IMR-90 (cell line): ENCODE measurements at regions not wholly inside any gene's neighbourhood (a gene's known extent, or its start where the extent isn't known, plus 50 kb on each side); places are given as distances from the start of the nearest gene placed in this dataset.

ENCODE experiments used
- ATAC-seq: fragments of 200-7000 bp; cut with Tn5 transposase; 2 replicates; pipeline ENCODE4 v1.9.1; 2020; ENCODE audit warnings: low read depth, mild to moderate bottlenecking, moderate library complexity
- BruUV-seq: library from RNA; stranded (reverse); fragments of 400-500 nt; replicated peaks from 2 replicates; lab custom pipeline; 2021; lab: Mats Ljungman, UMichigan
- CTCF ChIA-PET: fragments of 300-600 bp; formaldehyde crosslinking; extraction: SDS; loops from one replicate; lab custom pipeline; 2021; ENCODE audit warnings: antibody characterized with exemption; lab: Yijun Ruan, JAX
- POLR2A ChIA-PET: fragments of 300-600 bp; sonication (Branson Sonifier 250); formaldehyde crosslinking; loops from one replicate; lab custom pipeline; 2022; ENCODE audit warnings: antibody characterized with exemption; ENCODE audit not compliant: unreplicated experiment; lab: Charles Lee
- DNase-seq: peaks from one replicate; pipeline ENCODE4 v3.0.0; 2013
- H2AFZ ChIP-seq: replicated peaks from 2 replicates; pipeline ENCODE3; 2013; ENCODE audit warnings: low read length, mild to moderate bottlenecking; ENCODE audit not compliant: poor library complexity
- H2AK5ac ChIP-seq: 2 replicates; pipeline ENCODE4 v1.6.1; 2013; ENCODE audit warnings: low read depth, low read length, inconsistent platforms
- H2AK9ac ChIP-seq: replicated peaks from 2 replicates; pipeline ENCODE3; 2013; ENCODE audit warnings: mild to moderate bottlenecking, low read depth, low read length, moderate library complexity; ENCODE audit not compliant: poor library complexity
- H2BK120ac ChIP-seq: 2 replicates; pipeline ENCODE4 v1.6.1; 2013; ENCODE audit warnings: low read depth, low read length, inconsistent platforms
- H2BK15ac ChIP-seq: 3 replicates; pipeline ENCODE4 v1.6.1; 2013; ENCODE audit warnings: low read depth, low read length, inconsistent platforms
- H2BK20ac ChIP-seq: 2 replicates; pipeline ENCODE4 v1.6.1; 2013; ENCODE audit warnings: low read depth, mild to moderate bottlenecking, inconsistent platforms, low read length, moderate library complexity
- H2BK5ac ChIP-seq: 2 replicates; pipeline ENCODE4 v1.6.1; 2013; ENCODE audit warnings: mild to moderate bottlenecking, low read depth, low read length, inconsistent platforms; ENCODE audit not compliant: poor library complexity, severe bottlenecking
- H3K14ac ChIP-seq: replicated peaks from 2 replicates; pipeline ENCODE4 v1.6.1; 2013; ENCODE audit warnings: low read depth, low read length, inconsistent platforms
- H3K18ac ChIP-seq: 2 replicates; pipeline ENCODE4 v1.6.1; 2013; ENCODE audit warnings: low read depth, low read length, control low read depth
- H3K23ac ChIP-seq: 2 replicates; pipeline ENCODE4 v1.6.1; 2013; ENCODE audit warnings: low read depth, low read length, inconsistent platforms
- H3K27ac ChIP-seq: 2 replicates; pipeline ENCODE4 v1.5.1; 2013; ENCODE audit warnings: mild to moderate bottlenecking, control low read depth, low read length; ENCODE audit not compliant: insufficient read depth
- H3K27me3 ChIP-seq: 2 replicates; pipeline ENCODE4 v1.6.1; 2013; ENCODE audit warnings: low read length; ENCODE audit not compliant: control insufficient read depth, insufficient read depth
- H3K36me3 ChIP-seq: 2 replicates; pipeline ENCODE4 v1.6.1; 2013; ENCODE audit warnings: low read length, mixed read lengths; ENCODE audit not compliant: control insufficient read depth, insufficient read depth
- H3K4ac ChIP-seq: 2 replicates; pipeline ENCODE4 v1.6.1; 2013; ENCODE audit warnings: low read depth, low read length, inconsistent platforms
- H3K4me1 ChIP-seq: 2 replicates; pipeline ENCODE4 v1.6.1; 2013; ENCODE audit warnings: low read length, mixed read lengths; ENCODE audit not compliant: control insufficient read depth, insufficient read depth
- H3K4me2 ChIP-seq: 2 replicates; pipeline ENCODE4 v1.6.1; 2013; ENCODE audit warnings: low read depth, mild to moderate bottlenecking, control low read depth, low read length, moderate library complexity
- H3K4me3 ChIP-seq: 2 replicates; pipeline ENCODE4 v1.5.1; 2013; ENCODE audit warnings: low read depth, mild to moderate bottlenecking, control low read depth, low read length, moderate library complexity; ENCODE audit not compliant: insufficient read depth
- H3K56ac ChIP-seq: 2 replicates; pipeline ENCODE4 v1.6.1; 2013; ENCODE audit warnings: low read length, inconsistent platforms; ENCODE audit not compliant: insufficient read depth; ENCODE audit errors: extremely low read depth
- H3K79me1 ChIP-seq, 2 experiments: 2 replicates each; pipeline ENCODE4 v1.6.1; 2013; ENCODE audit warnings: low read length in 2 of 2, inconsistent platforms in 1 of 2, low read depth in 1 of 2
- H3K9ac ChIP-seq: 2 replicates; pipeline ENCODE4 v1.6.1; 2013; ENCODE audit warnings: low read depth, low read length, control low read depth
- H3K9me1 ChIP-seq: 2 replicates; pipeline ENCODE4 v1.6.1; 2013; ENCODE audit warnings: low read length, inconsistent platforms; ENCODE audit not compliant: insufficient read depth
- H3K9me3 ChIP-seq: 2 replicates; pipeline ENCODE4 v1.6.1; 2013; ENCODE audit warnings: low read length; ENCODE audit not compliant: control insufficient read depth, insufficient read depth
- H4K20me1 ChIP-seq: 2 replicates; pipeline ENCODE4 v1.6.1; 2013; ENCODE audit warnings: low read length, inconsistent platforms; ENCODE audit not compliant: insufficient read depth
- H4K5ac ChIP-seq: 2 replicates; pipeline ENCODE4 v1.6.1; 2013; ENCODE audit warnings: mild to moderate bottlenecking, low read depth, low read length, control low read depth
- H4K8ac ChIP-seq, 2 experiments: 2 replicates each; pipeline ENCODE4 v1.6.1; 2013; ENCODE audit warnings: low read depth in 2 of 2, low read length in 2 of 2, control low read depth in 1 of 2, inconsistent platforms in 1 of 2
- H4K91ac ChIP-seq: 2 replicates; pipeline ENCODE4 v1.6.1; 2013; ENCODE audit warnings: low read depth, low read length, inconsistent platforms; ENCODE audit not compliant: insufficient read depth
- CHD1 ChIP-seq: IDR thresholded peaks from 2 replicates; pipeline ENCODE4 v1.6.1; 2012; ENCODE audit warnings: low read depth, low read length, improper control_type of control experiment
- ELK1 ChIP-seq: fragments of 150-350 bp; IDR thresholded peaks from 2 replicates; pipeline ENCODE4 v1.6.1; 2016; ENCODE audit warnings: low read depth, mild to moderate bottlenecking, low read length, moderate library complexity, borderline replicate concordance
- RAD21 ChIP-seq: IDR thresholded peaks from 2 replicates; pipeline ENCODE4 v1.6.1; 2012; ENCODE audit warnings: low read length, improper control_type of control experiment
- USF2 ChIP-seq: fragments of 150-350 bp; IDR thresholded peaks from 2 replicates; pipeline ENCODE4 v1.6.1; 2017; ENCODE audit warnings: mild to moderate bottlenecking, antibody characterized with exemption, low read length, low read depth
- WGBS, 2 experiments: methylation state at CpG; one replicate each; pipeline versions ENCODE4 v1.1.5 to v1.1.7; 2013; ENCODE audit warnings: missing lambda C conversion rate in 2 of 2; ENCODE audit not compliant: insufficient read length in 1 of 2; ENCODE audit errors: extremely low coverage in 2 of 2; 5-methylcytosine and 5-hydroxymethylcytosine counted together
- dilution Hi-C: fragments of 300-500 bp; cut with HindIII; formaldehyde crosslinking; loops from one replicate; pipeline ENCODE4 v1.14.3; 2018; ENCODE audit warnings: low sequenced_read_pairs; ENCODE audit not compliant: unreplicated experiment
- in situ Hi-C: fragments of 300-500 bp; cut with MboI; formaldehyde crosslinking; loops from 3 replicates; pipeline ENCODE4 v1.14.3; 2019; ENCODE audit warnings: low sequenced_read_pairs, inconsistent platforms, mixed read lengths
- intact Hi-C: fragments of 100-400 bp; cut with micrococcal nuclease; formaldehyde crosslinking; loops from 2 replicates; pipeline ENCODE4 v1.10.0; 2022

- ChIA-PET CTCF (no interaction called here), POLR2A (no interaction called here)
- H2BK120ac ChIP-seq, result no peak overlapping the region
- no peaks in the 10 kb centered on the region for H4K20me1 ChIP-seq
- no peak overlapping the region for H3K27ac ChIP-seq
- no CpG with 5 or more reads among the region's 5 CpGs for WGBS, 2 experiments
- H3K9me1 ChIP-seq, result peaks cover 2% of the 10 kb centered on the region; the same call in 1 of the 2 replicates
- no peak overlapping the region for H4K91ac ChIP-seq
- H3K4me1 ChIP-seq, result peaks cover 7% of the 10 kb centered on the region
- no peak overlapping the region for H3K56ac ChIP-seq
- H2AK9ac ChIP-seq, result no peak overlapping the region
- TF ChIP-seq RAD21 (no peak), CHD1 (no peak), ELK1 (no peak), USF2 (no peak)
- intact Hi-C loops (no loop called here), dilution Hi-C loops (no loop called here), in situ Hi-C loops (no loop called here)
- H2BK5ac ChIP-seq, result no peak overlapping the region
- no peak overlapping the region for H3K4me2 ChIP-seq
- H3K36me3 ChIP-seq, result no peaks in the 10 kb centered on the region
- no peak overlapping the region for H3K9ac ChIP-seq
- no peak overlapping the region for H3K18ac ChIP-seq
- no peak overlapping the region for H4K5ac ChIP-seq
- H3K23ac ChIP-seq, result no peak overlapping the region
- no peaks in the 10 kb centered on the region for H3K9me3 ChIP-seq
- DNase-seq, result peak; percentile 25
- no peak overlapping the region for H3K4me3 ChIP-seq
- peak overlapping the region; percentile 58; the same call in 1 of the 2 replicates for H2AK5ac ChIP-seq
- H2BK15ac ChIP-seq, result no peak overlapping the region
- BruUV-seq, result no TSS peak
- 0 out of 2 replicates have a peak overlapping the region, but pooled peaks have one; percentile 5 for H2BK20ac ChIP-seq
- H3K4ac ChIP-seq, result no peak overlapping the region
- no peak overlapping the region for H4K8ac ChIP-seq
- no peak; the same call in 1 of the 2 replicates for ATAC-seq
- H3K14ac ChIP-seq, result no peak overlapping the region; the same call in 1 of the 2 replicates
- H3K79me1 ChIP-seq, result no peaks in the 10 kb centered on the region
- H2AFZ ChIP-seq, result no peak overlapping the region
- no peaks in the 10 kb centered on the region for H3K27me3 ChIP-seq
These were observed 362.7 kb upstream of the CFAP20DC start for GRCh38 chr3:59412516-59412915.
